ENCODE measurements at regions not wholly inside any gene's neighbourhood (a gene's known extent, or its start where the extent isn't known, plus 50 kb on each side); places are given as distances from the start of the nearest gene placed in this dataset.

GRCh38 chr2:35082072-35082471 is 1273.5 kb upstream of the CRIM1 start:
- Histone ChIP-seq H3K4me2 (ENCODE audit: control insufficient read depth, insufficient read depth) (no peak overlapping the region), H4K20me1 (ENCODE audit: control insufficient read depth, insufficient read depth) (no peaks in the 10 kb centered on the region), H3K4me3 (no peak overlapping the region), H2AFZ (ENCODE audit: control insufficient read depth, low read depth, low read length) (no peak overlapping the region), H3K27me3 (replicated peaks in 1 of 2; ENCODE audit: control insufficient read depth in 2 of 2, insufficient read depth in 2 of 2, low read length in 1 of 2) (no peaks in the 10 kb centered on the region; a peak in 1 of 4 replicates), H3K4me1 (ENCODE audit: control insufficient read depth, insufficient read depth, low read length) (no peaks in the 10 kb centered on the region), H3K79me2 (ENCODE audit: control insufficient read depth, insufficient read depth, low read length) (no peaks in the 10 kb centered on the region), H3K27ac (ENCODE audit: control insufficient read depth, insufficient read depth) (no peak overlapping the region), H3K9me3 (replicated peaks; ENCODE audit: control insufficient read depth, insufficient read depth, low read length) (no peaks in the 10 kb centered on the region), H3K9ac (ENCODE audit: control insufficient read depth, insufficient read depth, low read length) (no peak overlapping the region), H3K36me3 (ENCODE audit: control insufficient read depth in 2 of 2, insufficient read depth in 2 of 2, low read length in 1 of 2) (no peaks in the 10 kb centered on the region)
- CTCF ChIA-PET, result no interaction called here
- WGBS (ENCODE audit: insufficient coverage, insufficient replicate concordance, low lambda C conversion rate, missing lambda C conversion rate), result 10% methylated on average over 4 of the region's 4 CpGs
- no peak for FAIRE-seq
- intact Hi-C loops (cut with micrococcal nuclease; ENCODE audit: unreplicated experiment) (no loop called here), in situ Hi-C loops (cut with MboI) (no loop called here)
- SMC1A ChIA-PET (ENCODE audit: uncharacterized antibody, unreplicated experiment), result no interaction called here
- RAD21 ChIA-PET (ENCODE audit: unreplicated experiment), result no interaction called here
- TF ChIP-seq EZH2 (IDR thresholded peaks at IDR 0.05; ENCODE audit: borderline replicate concordance, control insufficient read depth, low read depth, low read length) (no peak), TAF1 (IDR thresholded peaks at IDR 0.05; ENCODE audit: borderline replicate concordance, low read depth, low read length) (no peak), SP1 (IDR thresholded peaks at IDR 0.05; ENCODE audit: low read depth, low read length) (no peak), CUX1 (IDR thresholded peaks at IDR 0.05; ENCODE audit: insufficient replicate concordance, low read depth, low read length) (no peak), IKZF1 (conservative IDR thresholded peaks at IDR 0.05) (no peak), POLR2AphosphoS5 (IDR thresholded peaks at IDR 0.05; ENCODE audit: low read length) (no peak), ZNF24 (IDR thresholded peaks at IDR 0.05) (no peak), NFYB (IDR thresholded peaks at IDR 0.05; ENCODE audit: insufficient read depth, low read depth, low read length) (no peak), TARDBP (IDR thresholded peaks at IDR 0.05; ENCODE audit: borderline replicate concordance) (no peak), BCLAF1 (IDR thresholded peaks at IDR 0.05) (no peak), ESRRA (IDR thresholded peaks at IDR 0.05; ENCODE audit: low read length) (no peak), ETV6 (conservative IDR thresholded peaks at IDR 0.05 in 1 of 2, IDR thresholded peaks at IDR 0.05 in 1 of 2; ENCODE audit: borderline replicate concordance in 1 of 2, low read depth in 1 of 2) (no peak)
- no peak for DNase-seq (ENCODE audit: low read depth, low spot score)
- BruUV-seq (replicated peaks), result no TSS peak
- POLR2A ChIA-PET, result no interaction called here
- no peak for ATAC-seq

All from GM12878 (cell line).